ENCODE measurements at regions not wholly inside any gene's neighbourhood (a gene's known extent, or its start where the extent isn't known, plus 50 kb on each side); places are given as distances from the start of the nearest gene placed in this dataset.

GRCh38 chr4:35038079-35038805, 1206.1 kb downstream of the ARAP2 start:
- H3K27me3 ChIP-seq (ENCODE audit: control insufficient read depth in 1 of 2, insufficient read depth in 2 of 2, low read length in 2 of 2): no peaks in the 10 kb centered on the region
- ChIA-PET POLR2A (no interaction called here), CTCF (no interaction called here)
- no peak overlapping the region for H3K4me3 ChIP-seq (ENCODE audit: low read length)
- H3K36me3 ChIP-seq (ENCODE audit: insufficient read depth, low read length): no peaks in the 10 kb centered on the region
- H3K4me1 ChIP-seq (ENCODE audit: insufficient read depth, low read length): no peaks in the 10 kb centered on the region
- peaks cover 0 to 13% of the 10 kb centered on the region in 2 experiments for H3K9me3 ChIP-seq (ENCODE audit: control insufficient read depth in 1 of 2, insufficient read depth in 1 of 2, low read length in 2 of 2)
- no peak for ATAC-seq (ENCODE audit: poor library complexity)
- Mint-ChIP-seq H3K27ac (no peak overlapping the region), H3K4me1 (ENCODE audit: low read depth) (no peaks in the 10 kb centered on the region), H3K27me3 (no peaks in the 10 kb centered on the region), H3K9me3 (peaks cover 10% of the 10 kb centered on the region), H3K4me3 (no peak overlapping the region), H3K36me3 (ENCODE audit: low read depth) (no peaks in the 10 kb centered on the region)
- peak in 1 of 14 experiments; percentile 6 for DNase-seq
- intact Hi-C loops (cut with DNase I, micrococcal nuclease): no loop called here
- no peak for TF ChIP-seq CTCF (IDR thresholded peaks at IDR 0.05)
- no peak overlapping the region for H3K27ac ChIP-seq (ENCODE audit: low read depth in 1 of 2, low read length in 2 of 2)

- Histone ChIP-seq H3K4me3 (ENCODE audit: low read length) (no peak overlapping the region), H3K27ac (ENCODE audit: low read depth in 1 of 2, low read length in 2 of 2) (no peak overlapping the region), H3K27me3 (ENCODE audit: control insufficient read depth in 1 of 2, insufficient read depth in 2 of 2, low read length in 2 of 2) (no peaks in the 10 kb centered on the region), H3K4me1 (ENCODE audit: insufficient read depth, low read length) (no peaks in the 10 kb centered on the region), H3K36me3 (ENCODE audit: insufficient read depth, low read length) (no peaks in the 10 kb centered on the region), H3K9me3 (ENCODE audit: control insufficient read depth in 1 of 2, insufficient read depth in 1 of 2, low read length in 2 of 2) (peaks cover 0 to 13% of the 10 kb centered on the region in 2 experiments)
- no peak overlapping the region for H3K27ac Mint-ChIP-seq
- ChIA-PET POLR2A (no interaction called here), CTCF (no interaction called here)
- H3K36me3 Mint-ChIP-seq (ENCODE audit: low read depth): no peaks in the 10 kb centered on the region
- H3K27me3 Mint-ChIP-seq: no peaks in the 10 kb centered on the region
- ATAC-seq (ENCODE audit: poor library complexity) (no peak), DNase-seq (no peak)
- no peak for TF ChIP-seq CTCF (IDR thresholded peaks at IDR 0.05)
- H3K4me3 Mint-ChIP-seq: no peak overlapping the region
- intact Hi-C loops (cut with DNase I, micrococcal nuclease): no loop called here
- H3K9me3 Mint-ChIP-seq: peaks cover 10% of the 10 kb centered on the region
- no peaks in the 10 kb centered on the region for H3K4me1 Mint-ChIP-seq (ENCODE audit: low read depth)
Measured at GRCh38 chr4:35038845-35039244, 1205.5 kb downstream of the ARAP2 start.

GRCh38 chr4:35052546-35052945, 1191.8 kb downstream of the ARAP2 start:
- Histone ChIP-seq H3K27ac (ENCODE audit: low read depth in 1 of 2, low read length in 2 of 2) (no peak overlapping the region), H3K4me1 (ENCODE audit: insufficient read depth, low read length) (no peaks in the 10 kb centered on the region), H3K36me3 (ENCODE audit: insufficient read depth, low read length) (no peaks in the 10 kb centered on the region), H3K27me3 (ENCODE audit: control insufficient read depth in 1 of 2, insufficient read depth in 2 of 2, low read length in 2 of 2) (no peaks in the 10 kb centered on the region), H3K4me3 (ENCODE audit: low read length) (no peak overlapping the region), H3K9me3 (ENCODE audit: control insufficient read depth in 1 of 2, insufficient read depth in 1 of 2, low read length in 2 of 2) (peaks cover 0 to 7% of the 10 kb centered on the region in 2 experiments)
- ATAC-seq (ENCODE audit: poor library complexity) (no peak), DNase-seq (no peak)
- Mint-ChIP-seq H3K36me3 (ENCODE audit: low read depth) (no peaks in the 10 kb centered on the region), H3K4me3 (no peak overlapping the region), H3K27ac (no peak overlapping the region), H3K4me1 (ENCODE audit: low read depth) (no peaks in the 10 kb centered on the region), H3K27me3 (no peaks in the 10 kb centered on the region), H3K9me3 (peaks cover 7% of the 10 kb centered on the region)
- no peak for TF ChIP-seq CTCF (IDR thresholded peaks at IDR 0.05)
- intact Hi-C loops (cut with DNase I, micrococcal nuclease): no loop called here
- POLR2A ChIA-PET: no interaction called here
- CTCF ChIA-PET: no interaction called here
